ENCODE measurements at regions not wholly inside any gene's neighbourhood (a gene's known extent, or its start where the extent isn't known, plus 50 kb on each side); places are given as distances from the start of the nearest gene placed in this dataset.

DNA sequence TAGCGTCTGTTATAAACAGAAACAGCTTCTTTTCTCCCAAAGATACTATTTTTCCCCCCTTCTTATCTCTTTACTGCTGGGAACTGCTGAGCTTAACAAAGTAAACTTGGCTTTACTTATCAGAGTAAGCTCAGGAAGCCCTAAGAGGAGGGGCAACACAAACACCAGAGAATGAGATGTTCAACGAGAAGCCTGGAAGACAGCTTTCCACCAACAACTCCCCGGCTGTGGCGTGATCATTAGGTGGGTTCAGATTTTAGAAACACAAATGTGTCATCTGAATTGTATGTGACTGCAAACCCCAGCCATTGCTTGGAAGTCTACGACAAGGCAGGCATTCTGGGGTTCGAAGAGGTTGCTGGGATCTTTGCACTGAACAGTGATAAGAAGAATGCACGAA, 181.2 kb upstream of the ESRRG start:
- no peak overlapping the region for H3K27ac ChIP-seq (ENCODE audit: low read depth in 2 of 2, low read length in 2 of 2)

DNA sequence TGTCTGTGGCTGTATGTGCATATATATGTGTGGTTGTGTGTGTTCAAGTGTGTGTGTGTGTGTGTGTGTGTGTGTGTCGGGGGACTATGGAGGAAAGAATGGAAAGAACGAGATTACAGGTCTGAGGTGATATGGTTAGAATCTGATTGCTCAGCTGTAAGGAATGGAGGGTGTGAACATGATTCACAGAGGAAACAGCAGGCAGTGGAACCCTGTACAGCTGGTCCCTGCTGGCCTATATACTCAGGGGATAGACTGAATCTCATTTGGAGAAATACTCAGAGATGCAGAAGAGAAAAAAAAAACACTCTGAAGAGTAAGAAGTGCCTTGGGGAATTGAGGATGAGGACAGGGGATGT, 180.1 kb upstream of the ESRRG start:
- Histone ChIP-seq H3K4me1 (ENCODE audit: control insufficient read depth in 2 of 2, insufficient read depth in 2 of 2, low read length in 2 of 2) (no peaks in the 10 kb centered on the region), H3K27ac (ENCODE audit: low read depth in 2 of 2, low read length in 2 of 2) (no peak overlapping the region), H3K9ac (ENCODE audit: low read depth in 1 of 2, low read length in 2 of 2) (no peak overlapping the region), H3K4me3 (ENCODE audit: low read length in 2 of 2) (no peak overlapping the region), H3K9me3 (ENCODE audit: control insufficient read depth in 2 of 2, low read length in 2 of 2) (no peaks in the 10 kb centered on the region), H3K36me3 (ENCODE audit: control insufficient read depth in 2 of 2, insufficient read depth in 2 of 2, low read length in 2 of 2) (no peaks in the 10 kb centered on the region), H3K27me3 (ENCODE audit: control insufficient read depth in 2 of 2, insufficient read depth in 2 of 2, low read length in 2 of 2) (no peaks in the 10 kb centered on the region)

More for the DNA sequence above, 181.2 kb upstream of the ESRRG start:
- Histone ChIP-seq H3K36me3 (ENCODE audit: control insufficient read depth in 2 of 2, insufficient read depth in 2 of 2, low read length in 2 of 2) (no peaks in the 10 kb centered on the region), H3K4me1 (ENCODE audit: control insufficient read depth in 2 of 2, insufficient read depth in 2 of 2, low read length in 2 of 2) (no peaks in the 10 kb centered on the region), H3K27me3 (ENCODE audit: control insufficient read depth in 2 of 2, insufficient read depth in 2 of 2, low read length in 2 of 2) (no peaks in the 10 kb centered on the region), H3K9ac (ENCODE audit: low read depth in 1 of 2, low read length in 2 of 2) (no peak overlapping the region), H3K4me3 (ENCODE audit: low read length in 2 of 2) (no peak overlapping the region), H3K9me3 (ENCODE audit: control insufficient read depth in 2 of 2, low read length in 2 of 2) (no peaks in the 10 kb centered on the region)

DNA sequence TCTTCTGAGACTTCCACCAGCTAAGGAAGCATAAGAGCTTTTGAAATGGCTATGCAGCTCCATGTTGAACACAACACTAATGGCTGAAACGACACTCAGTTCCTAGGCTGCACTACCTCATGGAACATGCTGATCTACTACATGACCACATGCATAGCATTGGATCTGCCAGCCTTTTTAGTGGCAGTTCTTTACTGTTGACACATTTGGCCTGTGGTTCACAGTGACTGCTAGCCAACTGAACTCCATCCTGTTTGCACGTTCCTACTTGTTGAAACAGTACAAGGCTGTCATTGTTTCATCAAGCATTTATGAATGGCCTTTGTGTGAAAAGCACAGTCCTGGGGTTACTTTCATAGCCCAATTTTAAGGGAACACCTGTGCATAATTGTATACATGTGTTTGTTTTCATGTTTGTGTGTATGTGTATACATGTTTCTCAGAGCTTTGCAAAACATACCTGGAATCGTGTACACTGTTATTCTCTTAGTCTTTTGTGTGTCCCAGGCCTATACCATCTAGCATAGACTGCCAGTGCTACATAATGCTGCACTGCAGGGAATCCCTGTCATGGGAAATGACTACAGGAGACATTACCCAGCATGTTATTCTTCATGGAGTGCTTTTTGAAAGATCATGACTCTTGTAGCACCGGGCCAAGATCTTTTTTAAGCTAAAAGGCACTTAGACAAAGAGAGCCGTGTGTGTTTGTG, 179.6 kb upstream of the ESRRG start:
- H3K4me1 ChIP-seq (ENCODE audit: control insufficient read depth in 2 of 2, insufficient read depth in 2 of 2, low read length in 2 of 2), result no peaks in the 10 kb centered on the region
- H3K9me3 ChIP-seq (ENCODE audit: control insufficient read depth in 2 of 2, low read length in 2 of 2), result no peaks in the 10 kb centered on the region
- no peak overlapping the region for H3K27ac ChIP-seq (ENCODE audit: low read depth in 2 of 2, low read length in 2 of 2)
- no peak overlapping the region for H3K4me3 ChIP-seq (ENCODE audit: low read length in 2 of 2)
- no peak overlapping the region for H3K9ac ChIP-seq (ENCODE audit: low read depth in 1 of 2, low read length in 2 of 2)
- H3K36me3 ChIP-seq (ENCODE audit: control insufficient read depth in 2 of 2, insufficient read depth in 2 of 2, low read length in 2 of 2), result no peaks in the 10 kb centered on the region
- no peaks in the 10 kb centered on the region for H3K27me3 ChIP-seq (ENCODE audit: control insufficient read depth in 2 of 2, insufficient read depth in 2 of 2, low read length in 2 of 2)

DNA sequence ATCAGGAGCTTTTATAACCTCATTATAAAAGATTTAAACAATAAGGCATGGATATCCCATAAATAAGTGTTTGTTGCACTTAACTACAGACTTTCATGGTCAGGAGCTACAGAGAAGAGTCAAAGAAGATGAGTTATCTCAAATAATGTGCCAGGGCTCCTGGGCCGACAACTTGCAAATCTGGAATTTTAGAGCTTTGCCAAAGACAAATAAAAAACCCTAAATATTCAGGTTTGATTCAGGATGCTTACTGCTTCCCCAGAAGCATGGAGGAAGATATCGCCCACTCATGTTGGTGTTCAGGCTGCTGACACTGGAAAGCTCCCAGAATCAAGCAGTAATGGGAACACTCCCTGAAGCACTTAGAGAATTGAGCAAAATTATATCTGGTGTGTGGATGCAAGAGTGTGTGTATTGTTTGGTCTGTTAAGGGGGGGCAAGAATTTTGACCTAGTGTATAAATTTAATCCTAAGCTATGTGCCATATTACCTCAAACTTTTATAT, 176.9 kb upstream of the ESRRG start:
- no peaks in the 10 kb centered on the region for H3K9me3 ChIP-seq (ENCODE audit: control insufficient read depth in 2 of 2, low read length in 2 of 2)
- H3K27me3 ChIP-seq (ENCODE audit: control insufficient read depth in 2 of 2, insufficient read depth in 2 of 2, low read length in 2 of 2), result no peaks in the 10 kb centered on the region

DNA sequence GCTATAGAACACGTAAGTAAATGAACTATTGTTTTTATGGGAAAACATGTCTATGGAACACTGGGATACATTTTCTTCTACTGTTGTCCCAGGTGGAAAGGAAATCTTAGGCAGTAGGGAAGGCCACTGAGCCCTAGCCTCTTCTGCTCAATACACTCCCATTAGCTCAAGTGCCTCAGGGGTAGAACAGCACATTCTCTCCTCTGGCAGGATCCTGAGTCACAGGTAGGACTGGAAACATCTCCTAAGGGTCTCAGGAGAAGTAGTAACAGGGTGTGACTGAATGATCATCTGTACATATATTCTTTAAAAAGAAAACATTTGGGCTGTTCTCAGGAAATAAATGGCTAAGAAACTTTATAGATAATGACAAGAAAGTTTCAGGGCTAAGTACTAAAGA, 175.6 kb upstream of the ESRRG start:
- no peaks in the 10 kb centered on the region for H3K4me1 ChIP-seq (ENCODE audit: control insufficient read depth in 2 of 2, insufficient read depth in 2 of 2, low read length in 2 of 2)
- no peak overlapping the region for H3K27ac ChIP-seq (ENCODE audit: low read depth in 2 of 2, low read length in 2 of 2)
- H3K27me3 ChIP-seq (ENCODE audit: control insufficient read depth in 2 of 2, insufficient read depth in 2 of 2, low read length in 2 of 2), result no peaks in the 10 kb centered on the region
- H3K9me3 ChIP-seq (ENCODE audit: control insufficient read depth in 2 of 2, low read length in 2 of 2), result no peaks in the 10 kb centered on the region
- no peaks in the 10 kb centered on the region for H3K36me3 ChIP-seq (ENCODE audit: control insufficient read depth in 2 of 2, insufficient read depth in 2 of 2, low read length in 2 of 2)
- no peak overlapping the region for H3K4me3 ChIP-seq (ENCODE audit: low read length in 2 of 2)
- no peak overlapping the region for H3K9ac ChIP-seq (ENCODE audit: low read depth in 1 of 2, low read length in 2 of 2)

More for the DNA sequence above, 176.9 kb upstream of the ESRRG start:
- H3K4me3 ChIP-seq (ENCODE audit: low read length in 2 of 2), result no peak overlapping the region
- H3K36me3 ChIP-seq (ENCODE audit: control insufficient read depth in 2 of 2, insufficient read depth in 2 of 2, low read length in 2 of 2), result no peaks in the 10 kb centered on the region
- no peaks in the 10 kb centered on the region for H3K4me1 ChIP-seq (ENCODE audit: control insufficient read depth in 2 of 2, insufficient read depth in 2 of 2, low read length in 2 of 2)
- no peak overlapping the region for H3K9ac ChIP-seq (ENCODE audit: low read depth in 1 of 2, low read length in 2 of 2)
- no peak overlapping the region for H3K27ac ChIP-seq (ENCODE audit: low read depth in 2 of 2, low read length in 2 of 2)

DNA sequence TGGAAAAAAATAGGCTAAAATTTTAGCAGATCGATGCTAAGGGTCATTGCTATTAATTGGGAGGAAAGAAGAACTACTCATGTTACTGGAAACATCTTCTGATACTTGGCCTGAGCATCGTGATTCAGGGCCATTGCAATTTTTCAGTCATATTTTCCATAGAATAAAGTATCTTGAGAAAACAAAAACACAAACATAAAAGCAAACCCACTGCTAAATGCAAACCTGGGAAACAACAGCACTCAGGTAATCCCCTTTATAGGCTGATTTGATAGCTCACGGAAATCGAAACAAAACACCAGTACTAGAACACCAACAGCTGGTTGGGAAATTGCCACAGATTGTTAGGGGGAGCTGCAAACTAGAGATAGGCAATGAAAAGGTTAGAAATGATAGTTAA, 172.9 kb upstream of the ESRRG start:
- H3K36me3 ChIP-seq (ENCODE audit: control insufficient read depth in 2 of 2, insufficient read depth in 2 of 2, low read length in 2 of 2), result no peaks in the 10 kb centered on the region
- no peaks in the 10 kb centered on the region for H3K9me3 ChIP-seq (ENCODE audit: control insufficient read depth in 2 of 2, low read length in 2 of 2)
- H3K27me3 ChIP-seq (ENCODE audit: control insufficient read depth in 2 of 2, insufficient read depth in 2 of 2, low read length in 2 of 2), result no peaks in the 10 kb centered on the region
- H3K4me1 ChIP-seq (ENCODE audit: control insufficient read depth in 2 of 2, insufficient read depth in 2 of 2, low read length in 2 of 2), result no peaks in the 10 kb centered on the region
- no peak overlapping the region for H3K9ac ChIP-seq (ENCODE audit: low read depth in 1 of 2, low read length in 2 of 2)
- H3K4me3 ChIP-seq (ENCODE audit: low read length in 2 of 2), result no peak overlapping the region
- H3K27ac ChIP-seq (ENCODE audit: low read depth in 2 of 2, low read length in 2 of 2), result no peak overlapping the region

DNA sequence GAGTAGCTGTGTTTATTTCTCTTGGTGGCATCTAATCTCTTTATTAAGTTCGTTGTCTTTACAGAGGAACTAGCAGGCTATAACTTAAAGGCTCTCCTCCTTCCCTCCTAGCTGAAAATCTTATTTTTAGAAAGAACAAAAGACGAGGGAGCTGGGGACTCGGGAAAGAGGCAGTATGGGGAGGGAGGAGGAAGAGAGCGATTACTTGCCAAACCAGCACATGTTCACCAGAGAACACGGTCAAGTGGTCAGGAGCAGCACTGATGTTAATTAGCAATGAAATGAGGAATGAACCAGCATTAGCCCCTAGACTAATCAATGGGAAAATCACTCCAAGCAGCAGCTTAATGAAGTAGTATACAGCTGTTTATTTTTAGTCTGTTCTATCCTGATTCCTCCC, 171.3 kb upstream of the ESRRG start:
- Histone ChIP-seq H3K4me3 (ENCODE audit: low read length in 2 of 2) (no peak overlapping the region), H3K27ac (ENCODE audit: low read depth in 2 of 2, low read length in 2 of 2) (no peak overlapping the region), H3K9me3 (ENCODE audit: control insufficient read depth in 2 of 2, low read length in 2 of 2) (no peaks in the 10 kb centered on the region), H3K27me3 (ENCODE audit: control insufficient read depth in 2 of 2, insufficient read depth in 2 of 2, low read length in 2 of 2) (no peaks in the 10 kb centered on the region), H3K4me1 (ENCODE audit: control insufficient read depth in 2 of 2, insufficient read depth in 2 of 2, low read length in 2 of 2) (no peaks in the 10 kb centered on the region), H3K36me3 (ENCODE audit: control insufficient read depth in 2 of 2, insufficient read depth in 2 of 2, low read length in 2 of 2) (no peaks in the 10 kb centered on the region), H3K9ac (ENCODE audit: low read depth in 1 of 2, low read length in 2 of 2) (no peak overlapping the region)

DNA sequence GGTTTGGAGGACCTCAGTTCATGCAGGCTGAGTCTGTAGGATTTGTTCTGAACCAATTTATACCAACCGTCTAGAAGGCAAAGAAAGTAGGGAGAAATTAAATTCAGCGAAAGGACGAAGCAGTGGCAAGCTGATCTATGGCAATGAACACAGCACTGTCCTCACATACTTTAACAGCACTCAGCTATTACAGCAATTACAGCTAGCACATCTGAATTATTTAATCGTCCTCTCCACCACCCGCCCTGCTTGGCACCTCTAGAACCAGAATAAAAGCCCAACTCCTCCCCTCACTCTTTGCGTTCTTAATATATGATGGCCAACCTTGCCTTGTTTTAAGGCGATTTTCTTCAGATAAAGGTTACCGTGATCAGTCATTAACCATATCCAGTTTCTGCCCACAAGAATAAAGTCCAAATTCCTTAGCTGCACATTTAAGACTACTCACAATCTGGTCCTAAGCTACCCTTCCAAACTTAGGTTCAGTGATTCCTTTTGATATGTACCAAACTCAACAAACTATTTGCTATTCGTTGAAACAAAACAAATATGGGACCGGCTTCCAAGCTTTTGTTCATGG, 169.4 kb upstream of the ESRRG start:
- H3K27ac ChIP-seq (ENCODE audit: low read depth in 2 of 2, low read length in 2 of 2), result no peak overlapping the region
- H3K36me3 ChIP-seq (ENCODE audit: control insufficient read depth in 2 of 2, insufficient read depth in 2 of 2, low read length in 2 of 2), result no peaks in the 10 kb centered on the region
- H3K9me3 ChIP-seq (ENCODE audit: control insufficient read depth in 2 of 2, low read length in 2 of 2), result no peaks in the 10 kb centered on the region
- H3K27me3 ChIP-seq (ENCODE audit: control insufficient read depth in 2 of 2, insufficient read depth in 2 of 2, low read length in 2 of 2), result no peaks in the 10 kb centered on the region
- H3K4me3 ChIP-seq (ENCODE audit: low read length in 2 of 2), result no peak overlapping the region
- no peaks in the 10 kb centered on the region for H3K4me1 ChIP-seq (ENCODE audit: control insufficient read depth in 2 of 2, insufficient read depth in 2 of 2, low read length in 2 of 2)
- H3K9ac ChIP-seq (ENCODE audit: low read depth in 1 of 2, low read length in 2 of 2), result no peak overlapping the region

DNA sequence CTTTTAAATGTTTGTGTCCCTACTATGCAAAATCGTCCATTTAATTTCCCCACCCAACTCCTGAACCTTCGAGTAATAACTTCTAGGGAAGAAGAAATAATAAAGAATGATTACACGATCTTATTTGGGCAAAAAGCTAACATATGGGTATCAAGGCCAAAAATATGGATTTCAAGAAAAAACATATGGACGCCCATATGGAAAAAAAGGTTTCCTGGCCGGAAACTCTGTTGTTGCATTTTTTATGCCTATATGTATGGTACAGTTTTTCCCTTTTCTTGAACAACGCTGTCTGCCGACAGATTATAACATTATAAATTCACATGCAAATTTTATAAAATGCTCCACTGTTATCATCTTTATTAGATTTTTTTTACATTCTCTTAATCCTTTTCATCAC, 167.6 kb upstream of the ESRRG start:
- Histone ChIP-seq H3K27ac (ENCODE audit: low read depth in 2 of 2, low read length in 2 of 2) (no peak overlapping the region), H3K9me3 (ENCODE audit: control insufficient read depth in 2 of 2, low read length in 2 of 2) (no peaks in the 10 kb centered on the region), H3K27me3 (ENCODE audit: control insufficient read depth in 2 of 2, insufficient read depth in 2 of 2, low read length in 2 of 2) (no peaks in the 10 kb centered on the region), H3K9ac (ENCODE audit: low read depth in 1 of 2, low read length in 2 of 2) (no peak overlapping the region), H3K36me3 (ENCODE audit: control insufficient read depth in 2 of 2, insufficient read depth in 2 of 2, low read length in 2 of 2) (no peaks in the 10 kb centered on the region), H3K4me1 (ENCODE audit: control insufficient read depth in 2 of 2, insufficient read depth in 2 of 2, low read length in 2 of 2) (no peaks in the 10 kb centered on the region), H3K4me3 (ENCODE audit: low read length in 2 of 2) (no peak overlapping the region)

DNA sequence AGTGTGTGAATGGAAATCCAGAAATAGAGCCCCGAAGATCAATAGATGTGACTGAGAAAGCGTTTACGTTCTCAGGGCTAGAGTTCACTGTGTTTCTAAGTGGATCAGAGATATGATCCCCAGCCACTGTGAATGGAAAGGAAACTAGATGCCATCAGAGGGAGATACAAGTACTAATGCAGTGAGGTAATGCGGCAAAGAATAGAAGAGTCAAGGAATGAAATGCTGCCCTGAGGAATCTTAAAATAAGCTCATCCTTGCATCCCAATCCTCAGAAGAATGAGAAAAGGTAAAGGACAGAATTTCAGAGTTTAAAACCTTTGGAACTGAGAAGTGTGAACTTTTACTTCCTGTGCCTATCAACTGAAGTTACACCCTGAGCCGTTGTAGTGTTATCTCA, 165.5 kb upstream of the ESRRG start:
- H3K9me3 ChIP-seq (ENCODE audit: control insufficient read depth in 2 of 2, low read length in 2 of 2), result no peaks in the 10 kb centered on the region
- H3K4me3 ChIP-seq (ENCODE audit: low read length in 2 of 2), result no peak overlapping the region
- H3K27ac ChIP-seq (ENCODE audit: low read depth in 2 of 2, low read length in 2 of 2), result no peak overlapping the region
- H3K9ac ChIP-seq (ENCODE audit: low read depth in 1 of 2, low read length in 2 of 2), result no peak overlapping the region
- no peaks in the 10 kb centered on the region for H3K27me3 ChIP-seq (ENCODE audit: control insufficient read depth in 2 of 2, insufficient read depth in 2 of 2, low read length in 2 of 2)
- H3K4me1 ChIP-seq (ENCODE audit: control insufficient read depth in 2 of 2, insufficient read depth in 2 of 2, low read length in 2 of 2), result no peaks in the 10 kb centered on the region
- H3K36me3 ChIP-seq (ENCODE audit: control insufficient read depth in 2 of 2, insufficient read depth in 2 of 2, low read length in 2 of 2), result no peaks in the 10 kb centered on the region
